Dendritic cell treated with granulocyte-macrophage colony-stimulating factor and Interleukin-4, amounts not matched to agents 40 ng/mL and 50 ng/mL, for 4 days (primary cell): ENCODE measurements at regions not wholly inside any gene's neighbourhood (a gene's known extent, or its start where the extent isn't known, plus 50 kb on each side); places are given as distances from the start of the nearest gene placed in this dataset.

Experiments
- H3K27ac Mint-ChIP-seq: one replicate; pipeline ENCODE4 v1.8.0; 2022; ENCODE audit warnings: mild to moderate bottlenecking, mixed read lengths
- H3K27me3 Mint-ChIP-seq: one replicate; pipeline ENCODE4 v1.8.0; 2022; ENCODE audit warnings: mild to moderate bottlenecking, mixed read lengths
- H3K36me3 Mint-ChIP-seq: one replicate; pipeline ENCODE4 v1.8.0; 2022; ENCODE audit warnings: low read depth, mixed read lengths
- H3K4me1 Mint-ChIP-seq: one replicate; pipeline ENCODE4 v1.8.0; 2022; ENCODE audit warnings: low read depth, mixed read lengths
- H3K4me3 Mint-ChIP-seq: one replicate; pipeline ENCODE4 v1.8.0; 2022; ENCODE audit warnings: mild to moderate bottlenecking, moderate library complexity, mixed read lengths
- H3K9me3 Mint-ChIP-seq: one replicate; pipeline ENCODE4 v1.8.0; 2022; ENCODE audit warnings: mixed read lengths
- intact Hi-C: fragments of 100-400 bp; cut with micrococcal nuclease; formaldehyde crosslinking; loops from one replicate; pipeline ENCODE4 v1.15.0; 2022

GRCh38 chr7:42344198-42344755, 107.3 kb upstream of the GLI3 start:
- Mint-ChIP-seq H3K4me3 (no peak overlapping the region), H3K36me3 (no peaks in the 10 kb centered on the region), H3K27me3 (no peaks in the 10 kb centered on the region), H3K9me3 (no peaks in the 10 kb centered on the region), H3K4me1 (no peaks in the 10 kb centered on the region), H3K27ac (no peak overlapping the region)
- intact Hi-C loops = no loop called here

- no peaks in the 10 kb centered on the region for H3K9me3 Mint-ChIP-seq
- H3K4me3 Mint-ChIP-seq = no peak overlapping the region
- no peaks in the 10 kb centered on the region for H3K27me3 Mint-ChIP-seq
- no peaks in the 10 kb centered on the region for H3K36me3 Mint-ChIP-seq
- H3K4me1 Mint-ChIP-seq = no peaks in the 10 kb centered on the region
- intact Hi-C loops = no loop called here
- H3K27ac Mint-ChIP-seq = no peak overlapping the region
Measured at GRCh38 chr7:42342381-42342780, 105.4 kb upstream of the GLI3 start.

- Mint-ChIP-seq H3K27ac (no peak overlapping the region), H3K4me1 (no peaks in the 10 kb centered on the region), H3K4me3 (no peak overlapping the region), H3K27me3 (no peaks in the 10 kb centered on the region), H3K36me3 (no peaks in the 10 kb centered on the region), H3K9me3 (no peaks in the 10 kb centered on the region)
- intact Hi-C loops = no loop called here
Measured at GRCh38 chr7:42340436-42340835, 103.4 kb upstream of the GLI3 start.

DNA sequence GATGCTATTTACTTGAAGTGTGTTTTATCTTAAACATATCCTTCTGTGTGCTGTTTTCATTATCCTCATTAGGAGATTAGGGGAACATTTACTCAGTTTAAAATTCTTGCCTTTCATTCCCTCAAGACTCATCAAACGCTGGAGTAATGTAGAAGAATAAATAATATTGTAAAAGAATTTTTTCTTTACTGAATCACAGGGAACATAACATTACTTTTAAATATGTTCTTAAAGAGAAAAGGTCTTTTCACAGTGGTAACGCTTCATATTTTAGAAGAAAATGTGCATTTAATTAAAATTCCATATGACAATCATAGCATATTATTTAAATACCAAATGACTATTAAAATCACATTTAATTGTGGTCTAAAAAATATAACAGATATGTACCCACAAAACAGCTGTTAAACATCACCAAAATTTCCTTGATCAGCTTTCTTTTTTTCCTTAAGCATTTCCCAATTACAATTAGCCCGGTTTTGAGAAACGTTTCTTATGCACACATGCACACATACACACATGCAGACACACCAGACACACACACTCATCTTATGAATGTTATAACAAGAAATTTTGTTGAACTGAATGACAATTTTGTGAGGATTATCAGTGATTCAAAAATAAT, 102.0 kb upstream of the GLI3 start:
- intact Hi-C loops = no loop called here
- Mint-ChIP-seq H3K4me1 (no peaks in the 10 kb centered on the region), H3K9me3 (no peaks in the 10 kb centered on the region), H3K27ac (no peak overlapping the region), H3K36me3 (no peaks in the 10 kb centered on the region), H3K4me3 (no peak overlapping the region), H3K27me3 (no peaks in the 10 kb centered on the region)

- H3K9me3 Mint-ChIP-seq = no peaks in the 10 kb centered on the region
- no peak overlapping the region for H3K4me3 Mint-ChIP-seq
- H3K36me3 Mint-ChIP-seq = no peaks in the 10 kb centered on the region
- intact Hi-C loops = no loop called here
- H3K4me1 Mint-ChIP-seq = no peaks in the 10 kb centered on the region
- H3K27me3 Mint-ChIP-seq = no peaks in the 10 kb centered on the region
- no peak overlapping the region for H3K27ac Mint-ChIP-seq
Measured at GRCh38 chr7:42338231-42338915, 101.4 kb upstream of the GLI3 start.

- no peak overlapping the region for H3K4me3 Mint-ChIP-seq
- H3K36me3 Mint-ChIP-seq = no peaks in the 10 kb centered on the region
- no peak overlapping the region for H3K27ac Mint-ChIP-seq
- intact Hi-C loops = no loop called here
- H3K4me1 Mint-ChIP-seq = no peaks in the 10 kb centered on the region
- H3K27me3 Mint-ChIP-seq = no peaks in the 10 kb centered on the region
- peaks cover 7% of the 10 kb centered on the region for H3K9me3 Mint-ChIP-seq
Measured at GRCh38 chr7:42337225-42337905, 100.4 kb upstream of the GLI3 start.

GRCh38 chr7:42332605-42333222, 95.7 kb upstream of the GLI3 start:
- no peak overlapping the region for H3K27ac Mint-ChIP-seq
- H3K9me3 Mint-ChIP-seq = peaks cover 27% of the 10 kb centered on the region
- H3K4me1 Mint-ChIP-seq = no peaks in the 10 kb centered on the region
- no peak overlapping the region for H3K4me3 Mint-ChIP-seq
- H3K27me3 Mint-ChIP-seq = no peaks in the 10 kb centered on the region
- intact Hi-C loops = no loop called here
- no peaks in the 10 kb centered on the region for H3K36me3 Mint-ChIP-seq

GRCh38 chr7:42319631-42320030, 82.6 kb upstream of the GLI3 start:
- H3K4me3 Mint-ChIP-seq = no peak overlapping the region
- no peaks in the 10 kb centered on the region for H3K9me3 Mint-ChIP-seq
- H3K27me3 Mint-ChIP-seq = no peaks in the 10 kb centered on the region
- intact Hi-C loops = no loop called here
- H3K27ac Mint-ChIP-seq = no peak overlapping the region
- H3K36me3 Mint-ChIP-seq = no peaks in the 10 kb centered on the region
- no peaks in the 10 kb centered on the region for H3K4me1 Mint-ChIP-seq

- Mint-ChIP-seq H3K4me3 (no peak overlapping the region), H3K27me3 (peaks cover 2% of the 10 kb centered on the region), H3K27ac (no peak overlapping the region), H3K4me1 (no peaks in the 10 kb centered on the region), H3K9me3 (peaks cover 20% of the 10 kb centered on the region), H3K36me3 (no peaks in the 10 kb centered on the region)
- intact Hi-C loops = no loop called here
Measured at GRCh38 chr7:42315631-42316030, 78.6 kb upstream of the GLI3 start.

DNA sequence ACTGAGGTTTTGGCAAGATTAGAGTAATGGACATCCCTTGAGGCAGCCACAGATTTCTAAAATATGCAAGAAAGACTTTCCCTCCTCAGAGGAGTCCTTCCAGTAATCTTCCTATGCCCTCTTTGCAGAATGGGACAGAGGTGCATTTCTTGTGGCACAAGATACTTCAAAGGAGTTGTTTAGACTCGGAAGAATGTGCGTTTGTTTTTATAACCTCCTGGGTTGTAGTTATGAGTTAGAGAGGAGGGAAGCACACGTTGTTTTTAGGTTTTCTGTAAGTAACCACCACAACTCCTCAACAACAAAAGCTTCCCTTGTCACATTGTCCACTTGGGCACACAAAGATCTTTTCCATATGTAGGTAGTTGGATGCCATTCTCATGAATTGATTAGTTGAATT, 78.1 kb upstream of the GLI3 start:
- no peaks in the 10 kb centered on the region for H3K36me3 Mint-ChIP-seq
- intact Hi-C loops = no loop called here
- peaks cover 20% of the 10 kb centered on the region for H3K9me3 Mint-ChIP-seq
- H3K27me3 Mint-ChIP-seq = peaks cover 2% of the 10 kb centered on the region
- no peaks in the 10 kb centered on the region for H3K4me1 Mint-ChIP-seq
- no peak overlapping the region for H3K4me3 Mint-ChIP-seq
- no peak overlapping the region for H3K27ac Mint-ChIP-seq

GRCh38 chr7:42314696-42315095, 77.7 kb upstream of the GLI3 start:
- peaks cover 2% of the 10 kb centered on the region for H3K27me3 Mint-ChIP-seq
- H3K36me3 Mint-ChIP-seq = no peaks in the 10 kb centered on the region
- H3K4me3 Mint-ChIP-seq = no peak overlapping the region
- H3K4me1 Mint-ChIP-seq = no peaks in the 10 kb centered on the region
- no peak overlapping the region for H3K27ac Mint-ChIP-seq
- intact Hi-C loops = no loop called here
- H3K9me3 Mint-ChIP-seq = peaks cover 20% of the 10 kb centered on the region

DNA sequence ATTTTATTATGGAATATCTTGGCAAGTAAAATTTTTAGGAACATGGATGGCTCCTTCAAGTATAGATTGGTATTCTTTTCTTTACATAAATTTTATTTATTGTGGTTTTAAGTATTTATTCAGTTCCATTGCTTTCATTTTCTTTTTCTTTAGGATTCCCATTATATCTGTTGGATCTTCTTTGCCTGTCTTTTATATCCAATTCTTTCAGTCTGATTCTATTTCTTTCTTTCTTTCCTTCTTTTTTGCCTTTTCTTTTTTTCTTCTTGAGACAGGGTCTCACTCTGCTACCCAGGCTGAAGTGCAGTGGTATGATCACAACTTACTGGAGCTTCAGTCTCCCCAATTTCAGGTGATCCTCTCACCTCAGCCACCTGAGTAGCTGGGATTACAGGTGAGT, 74.2 kb upstream of the GLI3 start:
- H3K9me3 Mint-ChIP-seq = peaks cover 20% of the 10 kb centered on the region
- intact Hi-C loops = no loop called here
- H3K4me1 Mint-ChIP-seq = no peaks in the 10 kb centered on the region
- H3K36me3 Mint-ChIP-seq = no peaks in the 10 kb centered on the region
- no peak overlapping the region for H3K4me3 Mint-ChIP-seq
- no peak overlapping the region for H3K27ac Mint-ChIP-seq
- peaks cover 2% of the 10 kb centered on the region for H3K27me3 Mint-ChIP-seq

GRCh38 chr7:42292991-42293521, 56.0 kb upstream of the GLI3 start:
- H3K27me3 Mint-ChIP-seq = peaks cover 4% of the 10 kb centered on the region
- no peaks in the 10 kb centered on the region for H3K36me3 Mint-ChIP-seq
- H3K9me3 Mint-ChIP-seq = no peaks in the 10 kb centered on the region
- intact Hi-C loops = loop anchor here (10.0 kb wide), 1 partner anchor 58 kb away; the partner anchor contains the start of gene GLI3
- H3K27ac Mint-ChIP-seq = no peak overlapping the region
- H3K4me1 Mint-ChIP-seq = no peaks in the 10 kb centered on the region
- H3K4me3 Mint-ChIP-seq = no peak overlapping the region

DNA sequence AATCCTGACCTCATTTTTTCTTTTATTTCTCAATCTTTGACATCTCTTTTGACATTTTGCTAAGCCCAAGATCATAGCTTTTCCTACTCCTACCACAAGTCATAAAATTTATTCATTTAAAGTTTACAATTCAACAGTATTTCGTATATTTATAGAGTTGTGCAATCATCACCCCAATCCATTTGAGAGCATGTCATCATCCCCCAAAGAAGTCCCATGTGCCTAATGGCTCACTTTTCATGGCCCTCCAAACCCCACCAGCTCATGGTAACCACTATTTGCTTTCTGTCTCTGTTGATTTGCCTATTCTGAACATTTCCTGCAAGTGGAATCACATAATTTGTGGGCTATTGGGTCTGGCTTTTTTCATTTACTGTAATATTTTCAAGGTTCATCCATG, 52.5 kb upstream of the GLI3 start:
- Mint-ChIP-seq H3K9me3 (no peaks in the 10 kb centered on the region), H3K4me3 (no peak overlapping the region)
- intact Hi-C loops = no loop called here

More for the DNA sequence above, 52.5 kb upstream of the GLI3 start:
- H3K27me3 Mint-ChIP-seq = peaks cover 2% of the 10 kb centered on the region
- no peaks in the 10 kb centered on the region for H3K36me3 Mint-ChIP-seq
- H3K27ac Mint-ChIP-seq = no peak overlapping the region
- H3K4me1 Mint-ChIP-seq = no peaks in the 10 kb centered on the region
